Parathyroid adenoma (tissue), 2 donors: ENCODE measurements at regions not wholly inside any gene's neighbourhood (a gene's known extent, or its start where the extent isn't known, plus 50 kb on each side); places are given as distances from the start of the nearest gene placed in this dataset.

Source experiments
- H2AFZ ChIP-seq: fragments of 300-600 bp; sonication (generic); one replicate; pipeline ENCODE4 v1.7.0; 2017; ENCODE audit warnings: antibody characterized with exemption, mild to moderate bottlenecking
- H3K27ac ChIP-seq: fragments of 300-600 bp; sonication (generic); one replicate; pipeline ENCODE4 v1.7.0; 2017
- H3K27me3 ChIP-seq: fragments of 300-600 bp; sonication (generic); one replicate; pipeline ENCODE4 v1.7.0; 2017; ENCODE audit warnings: low read length; ENCODE audit not compliant: control insufficient read depth, insufficient read depth
- H3K36me3 ChIP-seq: fragments of 300-600 bp; sonication (generic); one replicate; pipeline ENCODE4 v1.7.0; 2017; ENCODE audit warnings: low read length; ENCODE audit not compliant: control insufficient read depth, insufficient read depth
- H3K4me1 ChIP-seq: fragments of 300-600 bp; sonication (generic); one replicate; pipeline ENCODE4 v1.7.0; 2017; ENCODE audit warnings: control low read depth
- H3K4me2 ChIP-seq: fragments of 300-600 bp; sonication (generic); one replicate; pipeline ENCODE4 v1.7.0; 2017; ENCODE audit warnings: low read length
- H3K4me3 ChIP-seq: fragments of 300-600 bp; sonication (generic); one replicate; pipeline ENCODE4 v1.7.0; 2017; ENCODE audit warnings: low read depth, low read length
- H3K79me2 ChIP-seq: fragments of 300-600 bp; sonication (generic); one replicate; pipeline ENCODE4 v1.7.0; 2017; ENCODE audit warnings: control low read depth
- H3K9ac ChIP-seq: fragments of 300-600 bp; sonication (generic); one replicate; pipeline ENCODE4 v1.7.0; 2017; ENCODE audit warnings: mild to moderate bottlenecking
- H3K9me3 ChIP-seq: fragments of 300-600 bp; sonication (generic); one replicate; pipeline ENCODE4 v1.7.0; 2017; ENCODE audit warnings: low read length; ENCODE audit not compliant: control insufficient read depth
- TF ChIP-seq, protein P1 (sequence below): fragments of 300-600 bp; sonication (generic); IDR thresholded peaks from one replicate; pipeline ENCODE4 v1.7.0; 2017; ENCODE audit warnings: antibody characterized with exemption, mild to moderate bottlenecking
- donor health status: primary hyperparathyroidism.

DNA sequence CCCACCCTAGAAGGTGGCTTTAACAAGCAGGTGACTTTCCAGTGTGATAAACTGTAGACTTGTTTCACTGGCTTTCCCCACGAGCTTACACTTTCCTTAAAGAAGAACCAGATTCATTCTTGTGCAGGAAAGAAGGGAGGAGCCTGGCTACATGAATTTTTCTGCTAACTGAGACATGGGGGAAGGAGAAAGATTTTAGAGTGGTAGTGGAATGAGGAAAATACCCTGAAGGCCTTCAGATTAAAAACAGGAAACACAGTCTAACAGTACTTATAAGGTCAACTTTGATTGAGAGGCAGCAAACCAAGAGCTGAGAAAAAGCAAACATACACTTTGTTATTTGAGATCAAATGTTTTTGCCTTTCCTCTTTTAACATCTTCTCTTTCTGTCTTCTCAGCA is 640.9 kb upstream of the PLXNA2 start:
- H3K4me2 ChIP-seq: no peak overlapping the region
- no peak overlapping the region for H3K4me3 ChIP-seq
- H3K79me2 ChIP-seq: no peaks in the 10 kb centered on the region
- H3K27ac ChIP-seq: no peak overlapping the region
- TF ChIP-seq, protein P1, sequence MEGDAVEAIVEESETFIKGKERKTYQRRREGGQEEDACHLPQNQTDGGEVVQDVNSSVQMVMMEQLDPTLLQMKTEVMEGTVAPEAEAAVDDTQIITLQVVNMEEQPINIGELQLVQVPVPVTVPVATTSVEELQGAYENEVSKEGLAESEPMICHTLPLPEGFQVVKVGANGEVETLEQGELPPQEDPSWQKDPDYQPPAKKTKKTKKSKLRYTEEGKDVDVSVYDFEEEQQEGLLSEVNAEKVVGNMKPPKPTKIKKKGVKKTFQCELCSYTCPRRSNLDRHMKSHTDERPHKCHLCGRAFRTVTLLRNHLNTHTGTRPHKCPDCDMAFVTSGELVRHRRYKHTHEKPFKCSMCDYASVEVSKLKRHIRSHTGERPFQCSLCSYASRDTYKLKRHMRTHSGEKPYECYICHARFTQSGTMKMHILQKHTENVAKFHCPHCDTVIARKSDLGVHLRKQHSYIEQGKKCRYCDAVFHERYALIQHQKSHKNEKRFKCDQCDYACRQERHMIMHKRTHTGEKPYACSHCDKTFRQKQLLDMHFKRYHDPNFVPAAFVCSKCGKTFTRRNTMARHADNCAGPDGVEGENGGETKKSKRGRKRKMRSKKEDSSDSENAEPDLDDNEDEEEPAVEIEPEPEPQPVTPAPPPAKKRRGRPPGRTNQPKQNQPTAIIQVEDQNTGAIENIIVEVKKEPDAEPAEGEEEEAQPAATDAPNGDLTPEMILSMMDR: no peak
- H3K9ac ChIP-seq: no peak overlapping the region
- H2AFZ ChIP-seq: no peak overlapping the region
- H3K27me3 ChIP-seq: no peaks in the 10 kb centered on the region
- H3K36me3 ChIP-seq: no peaks in the 10 kb centered on the region
- H3K9me3 ChIP-seq: no peaks in the 10 kb centered on the region
- H3K4me1 ChIP-seq: no peaks in the 10 kb centered on the region

DNA sequence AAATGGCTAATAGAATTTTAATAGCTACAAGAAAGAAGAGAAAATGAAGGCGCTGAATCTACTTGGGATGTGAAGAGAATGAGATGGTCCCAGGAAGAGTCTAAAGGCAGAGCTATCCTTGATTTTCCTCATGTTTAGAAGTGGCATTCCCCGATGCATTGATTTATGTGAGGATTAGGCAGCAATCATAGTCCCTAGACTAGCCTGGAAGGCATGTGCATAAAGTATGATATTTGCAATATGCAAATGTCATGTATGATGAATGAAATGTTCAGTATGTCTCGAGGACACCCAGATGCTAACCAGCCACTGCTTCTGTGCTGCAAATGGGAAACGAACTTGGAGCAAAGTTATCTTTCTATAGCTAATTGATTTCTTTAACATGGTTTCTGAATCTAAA is 641.5 kb upstream of the PLXNA2 start:
- Histone ChIP-seq H3K4me3 (no peak overlapping the region), H3K4me2 (no peak overlapping the region), H3K4me1 (no peaks in the 10 kb centered on the region), H3K36me3 (no peaks in the 10 kb centered on the region), H3K27me3 (no peaks in the 10 kb centered on the region), H3K79me2 (no peaks in the 10 kb centered on the region), H3K9me3 (no peaks in the 10 kb centered on the region), H3K9ac (no peak overlapping the region), H2AFZ (no peak overlapping the region), H3K27ac (no peak overlapping the region)
- TF ChIP-seq, protein P1: no peak

DNA sequence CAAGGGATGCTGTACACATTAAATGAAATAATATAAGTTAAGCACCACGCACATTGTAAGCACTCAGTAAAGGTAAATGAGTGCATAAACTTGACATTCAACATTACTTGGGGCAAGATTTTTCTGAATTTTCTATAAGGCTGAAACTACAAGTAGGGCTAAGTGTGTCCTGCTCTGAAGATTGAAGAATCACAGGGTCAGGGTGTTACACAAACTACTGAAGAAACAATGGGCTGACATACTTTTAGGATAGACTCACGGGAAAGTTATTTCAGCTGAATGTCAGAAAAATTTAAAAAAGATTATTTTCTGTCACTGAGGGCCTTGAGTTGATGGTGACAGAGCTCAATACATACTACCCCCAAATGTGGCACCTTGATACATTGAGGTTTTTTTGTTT is 644.2 kb upstream of the PLXNA2 start:
- no peaks in the 10 kb centered on the region for H3K27me3 ChIP-seq
- TF ChIP-seq, protein P1: no peak
- no peak overlapping the region for H2AFZ ChIP-seq
- no peak overlapping the region for H3K4me3 ChIP-seq
- no peaks in the 10 kb centered on the region for H3K9me3 ChIP-seq
- H3K36me3 ChIP-seq: no peaks in the 10 kb centered on the region
- H3K79me2 ChIP-seq: no peaks in the 10 kb centered on the region
- no peaks in the 10 kb centered on the region for H3K4me1 ChIP-seq
- no peak overlapping the region for H3K4me2 ChIP-seq
- H3K27ac ChIP-seq: no peak overlapping the region
- H3K9ac ChIP-seq: no peak overlapping the region

DNA sequence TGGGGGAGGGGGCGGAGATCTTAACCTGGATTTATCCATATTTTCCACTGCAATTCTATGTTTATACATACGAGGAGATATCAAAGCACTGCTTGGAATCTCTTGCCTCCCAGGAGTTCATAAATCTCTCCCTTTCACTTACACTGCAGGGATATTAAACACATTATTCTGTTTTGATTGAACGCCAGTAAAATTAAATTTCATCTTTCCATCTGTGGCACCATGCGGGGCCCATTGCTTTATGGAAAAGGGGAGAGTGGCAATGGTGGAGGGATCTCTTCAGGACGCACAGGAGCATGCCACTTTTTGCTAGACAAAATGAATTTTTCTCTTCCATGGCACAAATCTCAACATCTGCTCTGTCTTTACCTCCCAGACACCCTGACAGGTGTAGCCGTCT is 648.0 kb upstream of the PLXNA2 start:
- Histone ChIP-seq H3K27me3 (no peaks in the 10 kb centered on the region), H3K4me3 (no peak overlapping the region), H2AFZ (no peak overlapping the region), H3K9me3 (no peaks in the 10 kb centered on the region), H3K4me1 (no peaks in the 10 kb centered on the region), H3K4me2 (no peak overlapping the region), H3K79me2 (no peaks in the 10 kb centered on the region), H3K27ac (no peak overlapping the region), H3K9ac (no peak overlapping the region), H3K36me3 (no peaks in the 10 kb centered on the region)
- TF ChIP-seq, protein P1: no peak

DNA sequence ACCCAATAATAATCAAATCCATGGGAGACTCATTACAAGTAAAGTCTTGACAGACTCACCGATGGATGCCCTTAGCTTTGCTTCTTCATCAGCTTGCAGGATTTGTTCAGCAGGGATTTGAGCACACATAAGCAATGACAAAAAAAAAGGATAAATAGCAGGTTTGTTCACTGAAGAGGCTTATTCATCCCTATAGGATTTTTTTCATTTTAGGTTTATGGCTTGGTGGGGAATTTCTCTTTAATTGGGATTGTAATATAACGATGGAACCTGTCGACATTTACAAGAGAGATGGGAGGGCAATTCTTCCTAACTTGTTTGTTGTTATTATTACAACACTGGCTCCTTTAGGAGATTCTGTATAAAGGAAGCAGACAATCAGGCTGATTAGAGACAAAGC is 649.1 kb upstream of the PLXNA2 start:
- no peak overlapping the region for H2AFZ ChIP-seq
- H3K36me3 ChIP-seq: no peaks in the 10 kb centered on the region
- H3K4me2 ChIP-seq: no peak overlapping the region
- no peaks in the 10 kb centered on the region for H3K4me1 ChIP-seq
- H3K27me3 ChIP-seq: no peaks in the 10 kb centered on the region
- no peak overlapping the region for H3K9ac ChIP-seq
- H3K9me3 ChIP-seq: no peaks in the 10 kb centered on the region
- H3K27ac ChIP-seq: no peak overlapping the region
- no peaks in the 10 kb centered on the region for H3K79me2 ChIP-seq
- TF ChIP-seq, protein P1: no peak
- H3K4me3 ChIP-seq: no peak overlapping the region
